Right lobe of liver (tissue), 6 donors: ENCODE measurements at regions not wholly inside any gene's neighbourhood (a gene's known extent, or its start where the extent isn't known, plus 50 kb on each side); places are given as distances from the start of the nearest gene placed in this dataset.

Source experiments
- ATAC-seq, 4 donors: fragments of 200-7000 bp; cut with Tn5 transposase; one replicate each; pipeline ENCODE4 v1.9.1; 2020; ENCODE audit warnings: mild to moderate bottlenecking in 4 of 4, moderate library complexity in 4 of 4
- DNase-seq, 3 donors: peaks; one replicate each; pipeline ENCODE4 v3.0.0-alpha.2; 2020
- H3K27ac ChIP-seq, 3 donors: fragments of 200-600 bp; one replicate each; pipeline ENCODE4 v1.8.0; 2022
- H3K27me3 ChIP-seq, 2 donors: fragments of 200-600 bp; one replicate each; pipeline ENCODE4 v1.8.0; 2022
- H3K36me3 ChIP-seq, 4 donors: fragments of 200-600 bp; sonication (generic) in 1 of 4; one replicate each; pipeline versions ENCODE4 v1.5.1 to v1.8.0; 2017 to 2022; ENCODE audit warnings: control low read depth in 1 of 4
- H3K4me1 ChIP-seq, 4 donors: fragments of 200-600 bp; sonication (generic) in 1 of 4; one replicate each; pipeline versions ENCODE4 v1.5.1 to v1.8.0; 2017 to 2022; ENCODE audit warnings: control low read depth in 1 of 4
- H3K4me3 ChIP-seq, 3 donors: fragments of 200-600 bp; one replicate each; pipeline ENCODE4 v1.8.0; 2022
- H3K9me3 ChIP-seq, 4 donors: fragments of 200-600 bp; sonication (generic) in 1 of 4; one replicate each; pipeline versions ENCODE4 v1.5.1 to v1.8.0; 2017 to 2022; ENCODE audit warnings: control low read depth in 1 of 4
- CTCF ChIP-seq, 4 donors: fragments of 200-600 bp in 3 of 4; fragments of 450-650 bp in 1 of 4; IDR thresholded peaks; one replicate each; pipeline versions ENCODE4 v1.5.1 to v1.8.0; 2016 to 2022; ENCODE audit warnings: antibody characterized with exemption in 4 of 4, mild to moderate bottlenecking in 2 of 4
- POLR2A ChIP-seq: fragments of 450-650 bp; IDR thresholded peaks from one replicate; pipeline ENCODE4 v1.6.1; 2017; ENCODE audit warnings: antibody characterized with exemption, mild to moderate bottlenecking
- WGBS: methylation state at CpG from one replicate; pipeline ENCODE4 v1.1.6; 2018; ENCODE audit warnings: low coverage, low lambda C conversion rate; ENCODE audit not compliant: insufficient coverage; ENCODE audit errors: missing lambda C conversion rate; 5-methylcytosine and 5-hydroxymethylcytosine counted together
- intact Hi-C, 2 donors: fragments of 100-400 bp; cut with DNase I; formaldehyde crosslinking; loops; one replicate each; pipeline versions ENCODE4 v1.11.2 to v1.14.1; 2022
- donor health status: DM: no; HTN: yes; CAD: no.
- donor health status: DM: no; HTN: no; CAD: no.
- donor health status: DM: no; HTN: no; CAD: no.
- donor health status: DM: no; HTN: yes; CAD: no.
- donor health status: DM: no; HTN: yes; CAD: no.

- intact Hi-C loops, result no loop called here
- ATAC-seq (no peak), DNase-seq (peak in 1 of 3 donors; percentile 39)
- no peak overlapping the region for H3K27ac ChIP-seq
- 100% methylated on average over 4 of the region's 8 CpGs for WGBS
- H3K27me3 ChIP-seq, result no peaks in the 10 kb centered on the region
- peaks cover 0 to 4% (median 0%) of the 10 kb centered on the region in 4 donors for H3K4me1 ChIP-seq
- H3K4me3 ChIP-seq, result no peak overlapping the region
- H3K9me3 ChIP-seq, result no peaks in the 10 kb centered on the region
- TF ChIP-seq CTCF (IDR thresholded peaks at IDR 0.05) (no peak), POLR2A (no peak)
- no peaks in the 10 kb centered on the region for H3K36me3 ChIP-seq
Measured at GRCh38 chr2:8577573-8577972, 104.3 kb upstream of the ID2 start.

GRCh38 chr2:8578335-8579244, 103.3 kb upstream of the ID2 start:
- TF ChIP-seq POLR2A (no peak), CTCF (IDR thresholded peaks at IDR 0.05) (no peak)
- 69% methylated on average over 5 of the region's 19 CpGs for WGBS
- Histone ChIP-seq H3K27me3 (no peaks in the 10 kb centered on the region), H3K36me3 (no peaks in the 10 kb centered on the region), H3K4me1 (peaks cover 0 to 4% (median 0%) of the 10 kb centered on the region in 4 donors), H3K9me3 (no peaks in the 10 kb centered on the region), H3K4me3 (no peak overlapping the region), H3K27ac (no peak overlapping the region)
- ATAC-seq, result no peak
- peak in 1 of 3 donors; percentile 39 for DNase-seq
- intact Hi-C loops, result no loop called here

- no peak for DNase-seq
- H3K4me1 ChIP-seq, result peaks cover 0 to 11% (median 0%) of the 10 kb centered on the region in 4 donors
- no peak for ATAC-seq
Measured at GRCh38 chr2:8579485-8580085, 102.3 kb upstream of the ID2 start.

More at GRCh38 chr2:8579485-8580085, 102.3 kb upstream of the ID2 start:
- Histone ChIP-seq H3K9me3 (no peaks in the 10 kb centered on the region), H3K36me3 (no peaks in the 10 kb centered on the region), H3K27me3 (no peaks in the 10 kb centered on the region), H3K27ac (no peak overlapping the region), H3K4me3 (no peak overlapping the region)
- WGBS, result 89% methylated on average over 6 of the region's 6 CpGs
- TF ChIP-seq CTCF (IDR thresholded peaks at IDR 0.05) (no peak), POLR2A (no peak)
- intact Hi-C loops, result no loop called here
